GM06990 (cell line): ENCODE measurements at regions not wholly inside any gene's neighbourhood (a gene's known extent, or its start where the extent isn't known, plus 50 kb on each side); places are given as distances from the start of the nearest gene placed in this dataset.

Experiments
- DNase-seq: peaks from one replicate; pipeline ENCODE4 v3.0.0-alpha.2; 2011; ENCODE audit not compliant: insufficient read length; ENCODE audit errors: extremely low read depth
- H3K27me3 ChIP-seq: replicated peaks from 2 replicates; pipeline ENCODE4 v1.6.0; 2011; ENCODE audit warnings: low read length; ENCODE audit not compliant: control insufficient read depth, insufficient read depth
- H3K36me3 ChIP-seq: 2 replicates; pipeline ENCODE4 v1.5.1; 2011; ENCODE audit warnings: low read length; ENCODE audit not compliant: control insufficient read depth, insufficient read depth
- H3K4me3 ChIP-seq: replicated peaks from 2 replicates; pipeline ENCODE4 v1.5.1; 2011; ENCODE audit warnings: low read depth, mild to moderate bottlenecking, control low read depth, low read length
- CTCF ChIP-seq: IDR thresholded peaks from 2 replicates; pipeline ENCODE4 v1.5.1; 2011; ENCODE audit warnings: low read length, control low read depth, mild to moderate bottlenecking, inconsistent platforms; ENCODE audit not compliant: insufficient read depth, poor library complexity, severe bottlenecking

DNA sequence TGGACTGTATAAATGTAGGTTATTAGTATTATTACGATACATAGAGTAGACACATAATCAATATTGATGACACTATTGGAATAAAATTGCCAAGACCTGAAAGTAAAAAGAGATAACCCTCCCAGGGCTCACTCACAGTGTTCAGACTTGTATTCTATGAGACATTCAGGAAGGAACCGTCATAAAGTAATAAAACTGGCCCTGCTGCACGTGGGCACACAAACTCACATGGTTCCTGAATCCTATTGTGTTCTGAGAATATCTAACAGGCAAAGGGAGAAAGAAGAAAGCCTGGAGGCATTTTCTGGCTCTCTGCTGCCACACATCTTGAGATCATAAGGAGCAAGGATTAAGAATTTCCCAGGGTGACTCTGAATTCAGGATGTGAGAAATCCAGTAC lies 575.9 kb downstream of the HS3ST4 start:
- no peak overlapping the region for H3K4me3 ChIP-seq
- H3K36me3 ChIP-seq, result no peaks in the 10 kb centered on the region
- DNase-seq, result no peak
- TF ChIP-seq CTCF, result no peak
- H3K27me3 ChIP-seq, result no peaks in the 10 kb centered on the region

GRCh38 chr16:26269673-26270072 lies 577.9 kb downstream of the HS3ST4 start:
- DNase-seq, result no peak
- TF ChIP-seq CTCF, result no peak
- no peaks in the 10 kb centered on the region for H3K27me3 ChIP-seq
- H3K4me3 ChIP-seq, result no peak overlapping the region
- H3K36me3 ChIP-seq, result no peaks in the 10 kb centered on the region

- H3K4me3 ChIP-seq, result no peak overlapping the region
- H3K36me3 ChIP-seq, result no peaks in the 10 kb centered on the region
- DNase-seq, result no peak
- no peak for TF ChIP-seq CTCF
- H3K27me3 ChIP-seq, result no peaks in the 10 kb centered on the region
Observed at GRCh38 chr16:26273607-26274006, 581.8 kb downstream of the HS3ST4 start.

DNA sequence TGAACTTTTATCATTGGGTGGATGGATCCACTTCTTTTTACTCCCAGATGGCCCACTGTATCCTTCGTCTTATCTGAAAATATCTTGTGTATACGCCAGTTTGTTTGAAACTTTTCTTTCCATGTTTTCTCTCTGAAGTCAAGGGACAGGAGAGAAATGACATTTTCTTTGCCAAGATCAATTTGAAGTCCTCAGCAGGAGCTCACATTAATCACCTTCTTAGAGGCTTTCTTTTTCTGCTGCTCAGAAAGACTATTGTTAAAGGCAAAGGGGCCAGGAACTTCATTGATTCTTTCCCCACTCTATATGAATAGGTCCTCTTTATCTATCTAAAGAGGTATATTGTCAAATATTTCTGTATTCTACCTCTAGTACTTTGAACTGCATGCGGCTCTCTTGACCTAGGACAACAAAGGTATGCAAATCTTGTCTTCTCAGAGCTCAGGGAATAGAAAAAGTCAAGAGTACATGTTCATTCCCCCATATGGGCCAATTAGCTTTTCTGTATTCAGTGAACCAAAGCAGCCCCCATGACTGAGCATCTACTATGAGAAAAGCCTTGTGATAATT lies 583.3 kb downstream of the HS3ST4 start:
- no peak for TF ChIP-seq CTCF
- Histone ChIP-seq H3K36me3 (no peaks in the 10 kb centered on the region), H3K27me3 (no peaks in the 10 kb centered on the region), H3K4me3 (no peak overlapping the region)
- no peak for DNase-seq

DNA sequence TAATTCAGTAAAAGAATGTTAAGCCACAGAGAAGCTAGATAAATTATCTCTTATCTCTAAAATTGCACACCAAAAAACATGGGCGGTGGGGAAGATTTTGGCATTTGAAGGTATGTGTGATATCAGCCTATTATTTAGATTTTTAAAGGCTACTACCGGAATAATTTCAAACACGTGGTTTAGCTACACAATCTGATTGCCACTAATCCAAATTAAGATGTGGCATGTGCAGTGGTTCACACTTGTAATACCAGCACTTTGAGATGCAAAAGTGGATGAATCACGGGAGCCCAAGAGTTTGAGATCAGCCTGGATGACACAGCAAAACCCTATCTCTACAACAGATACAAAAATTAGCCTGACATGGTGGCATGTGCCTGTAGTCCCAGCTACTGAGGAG lies 584.5 kb downstream of the HS3ST4 start:
- Histone ChIP-seq H3K36me3 (no peaks in the 10 kb centered on the region), H3K27me3 (no peaks in the 10 kb centered on the region), H3K4me3 (no peak overlapping the region)
- no peak for DNase-seq
- no peak for TF ChIP-seq CTCF
